ENCODE measurements at regions not wholly inside any gene's neighbourhood (a gene's known extent, or its start where the extent isn't known, plus 50 kb on each side); places are given as distances from the start of the nearest gene placed in this dataset.

GRCh38 chr2:228867406-228867805, 403.7 kb downstream of the PID1 start:
- H3K4me1 ChIP-seq (ENCODE audit: control insufficient read depth, insufficient read depth, low read length), result no peaks in the 10 kb centered on the region
- no peak for TF ChIP-seq POLR2AphosphoS5 (IDR thresholded peaks at IDR 0.05; ENCODE audit: low read depth, low read length)
- TF ChIP-seq, protein P1, sequence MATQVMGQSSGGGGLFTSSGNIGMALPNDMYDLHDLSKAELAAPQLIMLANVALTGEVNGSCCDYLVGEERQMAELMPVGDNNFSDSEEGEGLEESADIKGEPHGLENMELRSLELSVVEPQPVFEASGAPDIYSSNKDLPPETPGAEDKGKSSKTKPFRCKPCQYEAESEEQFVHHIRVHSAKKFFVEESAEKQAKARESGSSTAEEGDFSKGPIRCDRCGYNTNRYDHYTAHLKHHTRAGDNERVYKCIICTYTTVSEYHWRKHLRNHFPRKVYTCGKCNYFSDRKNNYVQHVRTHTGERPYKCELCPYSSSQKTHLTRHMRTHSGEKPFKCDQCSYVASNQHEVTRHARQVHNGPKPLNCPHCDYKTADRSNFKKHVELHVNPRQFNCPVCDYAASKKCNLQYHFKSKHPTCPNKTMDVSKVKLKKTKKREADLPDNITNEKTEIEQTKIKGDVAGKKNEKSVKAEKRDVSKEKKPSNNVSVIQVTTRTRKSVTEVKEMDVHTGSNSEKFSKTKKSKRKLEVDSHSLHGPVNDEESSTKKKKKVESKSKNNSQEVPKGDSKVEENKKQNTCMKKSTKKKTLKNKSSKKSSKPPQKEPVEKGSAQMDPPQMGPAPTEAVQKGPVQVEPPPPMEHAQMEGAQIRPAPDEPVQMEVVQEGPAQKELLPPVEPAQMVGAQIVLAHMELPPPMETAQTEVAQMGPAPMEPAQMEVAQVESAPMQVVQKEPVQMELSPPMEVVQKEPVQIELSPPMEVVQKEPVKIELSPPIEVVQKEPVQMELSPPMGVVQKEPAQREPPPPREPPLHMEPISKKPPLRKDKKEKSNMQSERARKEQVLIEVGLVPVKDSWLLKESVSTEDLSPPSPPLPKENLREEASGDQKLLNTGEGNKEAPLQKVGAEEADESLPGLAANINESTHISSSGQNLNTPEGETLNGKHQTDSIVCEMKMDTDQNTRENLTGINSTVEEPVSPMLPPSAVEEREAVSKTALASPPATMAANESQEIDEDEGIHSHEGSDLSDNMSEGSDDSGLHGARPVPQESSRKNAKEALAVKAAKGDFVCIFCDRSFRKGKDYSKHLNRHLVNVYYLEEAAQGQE (IDR thresholded peaks at IDR 0.05; ENCODE audit: insufficient read depth in 1 of 2, low read depth in 2 of 2, low read length in 1 of 2), result no peak
- TF ChIP-seq, protein P2, sequence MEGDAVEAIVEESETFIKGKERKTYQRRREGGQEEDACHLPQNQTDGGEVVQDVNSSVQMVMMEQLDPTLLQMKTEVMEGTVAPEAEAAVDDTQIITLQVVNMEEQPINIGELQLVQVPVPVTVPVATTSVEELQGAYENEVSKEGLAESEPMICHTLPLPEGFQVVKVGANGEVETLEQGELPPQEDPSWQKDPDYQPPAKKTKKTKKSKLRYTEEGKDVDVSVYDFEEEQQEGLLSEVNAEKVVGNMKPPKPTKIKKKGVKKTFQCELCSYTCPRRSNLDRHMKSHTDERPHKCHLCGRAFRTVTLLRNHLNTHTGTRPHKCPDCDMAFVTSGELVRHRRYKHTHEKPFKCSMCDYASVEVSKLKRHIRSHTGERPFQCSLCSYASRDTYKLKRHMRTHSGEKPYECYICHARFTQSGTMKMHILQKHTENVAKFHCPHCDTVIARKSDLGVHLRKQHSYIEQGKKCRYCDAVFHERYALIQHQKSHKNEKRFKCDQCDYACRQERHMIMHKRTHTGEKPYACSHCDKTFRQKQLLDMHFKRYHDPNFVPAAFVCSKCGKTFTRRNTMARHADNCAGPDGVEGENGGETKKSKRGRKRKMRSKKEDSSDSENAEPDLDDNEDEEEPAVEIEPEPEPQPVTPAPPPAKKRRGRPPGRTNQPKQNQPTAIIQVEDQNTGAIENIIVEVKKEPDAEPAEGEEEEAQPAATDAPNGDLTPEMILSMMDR (IDR thresholded peaks at IDR 0.05), result no peak
- no peak for TF ChIP-seq TCF7L2 (IDR thresholded peaks at IDR 0.05; ENCODE audit: low read depth, low read length)
- no peak for TF ChIP-seq SIN3A (IDR thresholded peaks at IDR 0.05; ENCODE audit: borderline replicate concordance, insufficient read depth, low read depth, low read length)
- H3K27ac ChIP-seq (ENCODE audit: low read length), result no peak overlapping the region
- intact Hi-C loops (cut with micrococcal nuclease; ENCODE audit: unreplicated experiment), result no loop called here
- ATAC-seq (no peak), DNase-seq (ENCODE audit: low read depth, low spot score) (no peak)
- 0 out of 2 replicates have a peak, but pooled peaks cover under 1% of the 10 kb centered on the region for H3K9me3 ChIP-seq (ENCODE audit: control insufficient read depth, insufficient read depth, low read depth, low read length)
- no peaks in the 10 kb centered on the region for H3K27me3 ChIP-seq (ENCODE audit: control insufficient read depth, insufficient read depth, low read length)
- BruUV-seq (replicated peaks), result no TSS peak
- no peaks in the 10 kb centered on the region for H3K36me3 ChIP-seq (ENCODE audit: control insufficient read depth, insufficient read depth, low read length)
- H3K4me3 ChIP-seq (ENCODE audit: low read depth in 2 of 2, low read length in 2 of 2), result no peak overlapping the region
- in situ Hi-C loops (cut with HindIII; ENCODE audit: low pct_unique_long_range_greater_than_20kb, low sequenced_read_pairs), result no loop called here
- ChIA-PET CTCF (no interaction called here), POLR2A (no interaction called here)

GRCh38 chr2:228866781-228867180, 404.3 kb downstream of the PID1 start:
- H3K9me3 ChIP-seq (ENCODE audit: control insufficient read depth, insufficient read depth, low read depth, low read length), result no peaks in the 10 kb centered on the region
- no peak overlapping the region for H3K4me3 ChIP-seq (ENCODE audit: low read depth in 2 of 2, low read length in 2 of 2)
- DNase-seq (ENCODE audit: low read depth, low spot score) (no peak), ATAC-seq (no peak)
- in situ Hi-C loops (cut with HindIII; ENCODE audit: low pct_unique_long_range_greater_than_20kb, low sequenced_read_pairs) (no loop called here), intact Hi-C loops (cut with micrococcal nuclease; ENCODE audit: unreplicated experiment) (no loop called here)
- H3K36me3 ChIP-seq (ENCODE audit: control insufficient read depth, insufficient read depth, low read length), result no peaks in the 10 kb centered on the region
- no peak overlapping the region for H3K27ac ChIP-seq (ENCODE audit: low read length)
- no peaks in the 10 kb centered on the region for H3K4me1 ChIP-seq (ENCODE audit: control insufficient read depth, insufficient read depth, low read length)
- no TSS peak for BruUV-seq (replicated peaks)
- TF ChIP-seq TCF7L2 (IDR thresholded peaks at IDR 0.05; ENCODE audit: low read depth, low read length) (no peak), SIN3A (IDR thresholded peaks at IDR 0.05; ENCODE audit: borderline replicate concordance, insufficient read depth, low read depth, low read length) (no peak), POLR2AphosphoS5 (IDR thresholded peaks at IDR 0.05; ENCODE audit: low read depth, low read length) (no peak)
- TF ChIP-seq, protein P1 (IDR thresholded peaks at IDR 0.05; ENCODE audit: insufficient read depth in 1 of 2, low read depth in 2 of 2, low read length in 1 of 2), result no peak
- TF ChIP-seq, protein P2 (IDR thresholded peaks at IDR 0.05), result no peak
- ChIA-PET CTCF (interaction anchor here (0.6 kb wide), 1 partner anchor 119 kb away, joined by 7 read pairs; no protein-coding TSS in a partner anchor), POLR2A (no interaction called here)
- H3K27me3 ChIP-seq (ENCODE audit: control insufficient read depth, insufficient read depth, low read length), result no peaks in the 10 kb centered on the region

Data from Panc1 (cell line).